SH-SY5Y (cell line): ENCODE measurements at regions not wholly inside any gene's neighbourhood (a gene's known extent, or its start where the extent isn't known, plus 50 kb on each side); places are given as distances from the start of the nearest gene placed in this dataset.

Experiments
- GATA2 ChIP-seq: IDR thresholded peaks from 2 replicates; pipeline ENCODE4 v1.6.1; 2011; ENCODE audit warnings: mild to moderate bottlenecking, low read depth, low read length
- GATA3 ChIP-seq: IDR thresholded peaks from 2 replicates; pipeline ENCODE4 v1.6.1; 2011; ENCODE audit warnings: low read depth, mild to moderate bottlenecking, low read length, moderate library complexity

DNA sequence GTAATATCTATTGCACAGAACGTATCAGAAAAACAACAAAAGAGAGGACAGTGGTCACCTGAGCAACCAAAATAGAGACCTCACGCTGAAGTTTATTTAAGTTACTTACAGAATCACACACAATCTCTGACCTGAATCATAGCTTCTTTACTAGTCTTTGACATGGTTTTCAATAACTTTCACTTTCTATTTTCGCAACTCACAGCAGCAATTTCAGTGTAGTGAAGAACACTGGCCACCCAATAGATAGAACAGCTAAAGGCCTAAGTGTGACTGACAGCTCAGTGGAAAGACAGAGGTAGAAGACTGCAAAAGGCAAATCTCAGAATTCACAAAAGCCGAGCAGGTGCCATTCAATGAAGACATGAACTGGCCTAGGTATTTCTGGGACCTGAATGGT, 435.6 kb upstream of the CHRM3 start:
- TF ChIP-seq GATA3 (no peak), GATA2 (no peak)
